ENCODE measurements at regions not wholly inside any gene's neighbourhood (a gene's known extent, or its start where the extent isn't known, plus 50 kb on each side); places are given as distances from the start of the nearest gene placed in this dataset.

DNA sequence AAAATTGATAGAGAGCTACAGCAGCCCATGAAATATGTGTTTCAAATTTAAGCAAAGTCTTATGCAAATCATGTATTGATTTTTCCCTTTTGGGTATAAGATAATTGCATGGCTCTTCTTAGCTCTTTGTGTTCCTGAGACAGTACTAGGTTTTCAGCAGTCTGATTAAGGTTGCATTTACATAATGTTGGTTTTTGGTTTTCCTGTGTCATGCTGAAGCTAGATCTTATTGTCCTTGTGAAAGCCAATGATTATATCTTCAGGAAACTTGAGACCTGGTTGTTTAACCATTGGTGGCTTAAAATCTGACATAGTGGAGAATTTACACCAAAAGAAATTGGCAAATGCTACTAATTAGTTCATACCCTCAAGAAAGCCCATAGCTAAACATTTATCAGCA is 392.6 kb downstream of the ZPLD1 start:
- ChIA-PET POLR2A (no interaction called here), CTCF (no interaction called here)
- H3K36me3 ChIP-seq (ENCODE audit: control insufficient read depth, insufficient read depth, low read length): no peaks in the 10 kb centered on the region
- Mint-ChIP-seq H3K27me3 (ENCODE audit: insufficient read depth, unreplicated experiment) (no peaks in the 10 kb centered on the region), H3K27ac (ENCODE audit: unreplicated experiment) (no peak overlapping the region), H3K4me3 (ENCODE audit: unreplicated experiment) (no peak overlapping the region), H3K4me1 (ENCODE audit: low read depth, unreplicated experiment) (no peaks in the 10 kb centered on the region), H3K9me3 (ENCODE audit: unreplicated experiment) (no peaks in the 10 kb centered on the region), H3K36me3 (ENCODE audit: insufficient read depth, unreplicated experiment) (no peaks in the 10 kb centered on the region)
- intact Hi-C loops (cut with micrococcal nuclease; ENCODE audit: unreplicated experiment): no loop called here
- no peak overlapping the region for H3K4me3 ChIP-seq (ENCODE audit: low read depth, low read length)
- no peaks in the 10 kb centered on the region for H3K9me3 ChIP-seq
- H3K27me3 ChIP-seq (replicated peaks; ENCODE audit: control insufficient read depth, insufficient read depth, low read length): no peaks in the 10 kb centered on the region
- no peaks in the 10 kb centered on the region for H3K4me1 ChIP-seq
- TF ChIP-seq, protein P1, sequence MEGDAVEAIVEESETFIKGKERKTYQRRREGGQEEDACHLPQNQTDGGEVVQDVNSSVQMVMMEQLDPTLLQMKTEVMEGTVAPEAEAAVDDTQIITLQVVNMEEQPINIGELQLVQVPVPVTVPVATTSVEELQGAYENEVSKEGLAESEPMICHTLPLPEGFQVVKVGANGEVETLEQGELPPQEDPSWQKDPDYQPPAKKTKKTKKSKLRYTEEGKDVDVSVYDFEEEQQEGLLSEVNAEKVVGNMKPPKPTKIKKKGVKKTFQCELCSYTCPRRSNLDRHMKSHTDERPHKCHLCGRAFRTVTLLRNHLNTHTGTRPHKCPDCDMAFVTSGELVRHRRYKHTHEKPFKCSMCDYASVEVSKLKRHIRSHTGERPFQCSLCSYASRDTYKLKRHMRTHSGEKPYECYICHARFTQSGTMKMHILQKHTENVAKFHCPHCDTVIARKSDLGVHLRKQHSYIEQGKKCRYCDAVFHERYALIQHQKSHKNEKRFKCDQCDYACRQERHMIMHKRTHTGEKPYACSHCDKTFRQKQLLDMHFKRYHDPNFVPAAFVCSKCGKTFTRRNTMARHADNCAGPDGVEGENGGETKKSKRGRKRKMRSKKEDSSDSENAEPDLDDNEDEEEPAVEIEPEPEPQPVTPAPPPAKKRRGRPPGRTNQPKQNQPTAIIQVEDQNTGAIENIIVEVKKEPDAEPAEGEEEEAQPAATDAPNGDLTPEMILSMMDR (IDR thresholded peaks at IDR 0.05; ENCODE audit: insufficient read depth in 1 of 2, low read depth in 1 of 2, low read length in 1 of 2, severe bottlenecking in 1 of 2, unreplicated experiment in 1 of 2): no peak
- DNase-seq: no peak
- BruUV-seq (replicated peaks): no TSS peak

DNA sequence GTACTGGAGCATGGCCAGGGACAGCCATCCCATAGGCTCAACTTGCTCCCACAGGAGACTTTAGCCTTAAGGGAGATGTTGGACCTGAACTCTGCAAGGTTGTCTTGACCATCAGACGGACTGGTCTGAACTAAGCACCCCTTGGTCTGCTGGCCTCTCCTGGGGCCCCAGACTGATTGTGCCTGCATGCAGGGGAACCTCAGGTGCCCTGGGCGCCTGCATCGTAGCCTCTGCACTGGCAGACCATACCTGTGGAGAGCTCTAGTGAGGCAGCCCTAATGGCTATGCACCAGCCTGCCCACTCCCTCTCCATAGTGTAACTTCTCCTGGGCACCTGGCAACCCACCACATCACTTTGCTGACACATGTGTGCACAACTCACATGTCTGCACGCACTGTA is 395.6 kb downstream of the ZPLD1 start:
- H3K36me3 Mint-ChIP-seq (ENCODE audit: insufficient read depth, unreplicated experiment): no peaks in the 10 kb centered on the region
- H3K4me1 Mint-ChIP-seq (ENCODE audit: low read depth, unreplicated experiment): no peaks in the 10 kb centered on the region
- no peak overlapping the region for H3K27ac Mint-ChIP-seq (ENCODE audit: unreplicated experiment)
- H3K9me3 Mint-ChIP-seq (ENCODE audit: unreplicated experiment): no peaks in the 10 kb centered on the region
- H3K27me3 ChIP-seq (replicated peaks; ENCODE audit: control insufficient read depth, insufficient read depth, low read length): no peaks in the 10 kb centered on the region
- intact Hi-C loops (cut with micrococcal nuclease; ENCODE audit: unreplicated experiment): no loop called here
- H3K27me3 Mint-ChIP-seq (ENCODE audit: insufficient read depth, unreplicated experiment): no peaks in the 10 kb centered on the region
- ChIA-PET CTCF (no interaction called here), POLR2A (no interaction called here)
- no peaks in the 10 kb centered on the region for H3K9me3 ChIP-seq
- DNase-seq: no peak
- TF ChIP-seq, protein P1 (IDR thresholded peaks at IDR 0.05; ENCODE audit: insufficient read depth in 1 of 2, low read depth in 1 of 2, low read length in 1 of 2, severe bottlenecking in 1 of 2, unreplicated experiment in 1 of 2): no peak
- BruUV-seq (replicated peaks): no TSS peak
- H3K4me3 ChIP-seq (ENCODE audit: low read depth, low read length): no peak overlapping the region
- no peak overlapping the region for H3K4me3 Mint-ChIP-seq (ENCODE audit: unreplicated experiment)
- H3K36me3 ChIP-seq (ENCODE audit: control insufficient read depth, insufficient read depth, low read length): no peaks in the 10 kb centered on the region
- no peaks in the 10 kb centered on the region for H3K4me1 ChIP-seq

DNA sequence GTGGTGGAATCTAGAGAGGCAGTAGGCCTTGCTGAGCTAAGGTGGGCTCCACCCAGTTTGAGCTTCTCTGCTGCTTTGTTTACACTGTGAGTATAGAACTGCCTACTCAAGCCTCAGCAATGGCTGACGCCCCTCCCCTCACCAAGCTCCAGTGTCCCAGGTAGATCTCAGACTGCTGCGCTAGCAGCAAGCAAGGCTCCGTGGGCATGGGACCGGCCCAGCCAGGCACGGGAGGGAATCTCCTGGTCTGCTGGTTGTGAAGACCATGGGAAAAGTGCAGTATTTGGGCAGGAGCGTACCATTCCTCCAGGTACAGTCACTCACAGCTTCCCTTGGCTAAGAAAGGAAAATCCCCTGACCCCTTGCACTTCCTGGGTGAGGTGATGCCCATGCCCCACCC is 407.1 kb downstream of the ZPLD1 start:
- Histone ChIP-seq H3K9me3 (no peaks in the 10 kb centered on the region; the same call in 1 of the 2 replicates), H3K36me3 (ENCODE audit: control insufficient read depth, insufficient read depth, low read length) (no peaks in the 10 kb centered on the region), H3K27me3 (replicated peaks; ENCODE audit: control insufficient read depth, insufficient read depth, low read length) (no peaks in the 10 kb centered on the region), H3K4me1 (no peaks in the 10 kb centered on the region), H3K4me3 (ENCODE audit: low read depth, low read length) (no peak overlapping the region)
- CTCF ChIA-PET: no interaction called here
- no peak for DNase-seq
- TF ChIP-seq, protein P1 (IDR thresholded peaks at IDR 0.05; ENCODE audit: insufficient read depth in 1 of 2, low read depth in 1 of 2, low read length in 1 of 2, severe bottlenecking in 1 of 2, unreplicated experiment in 1 of 2): no peak
- H3K36me3 Mint-ChIP-seq (ENCODE audit: insufficient read depth, unreplicated experiment): no peaks in the 10 kb centered on the region
- intact Hi-C loops (cut with micrococcal nuclease; ENCODE audit: unreplicated experiment): no loop called here
- H3K9me3 Mint-ChIP-seq (ENCODE audit: unreplicated experiment): peaks cover 31% of the 10 kb centered on the region
- no peak overlapping the region for H3K4me3 Mint-ChIP-seq (ENCODE audit: unreplicated experiment)
- POLR2A ChIA-PET: no interaction called here
- no peaks in the 10 kb centered on the region for H3K4me1 Mint-ChIP-seq (ENCODE audit: low read depth, unreplicated experiment)
- no peaks in the 10 kb centered on the region for H3K27me3 Mint-ChIP-seq (ENCODE audit: insufficient read depth, unreplicated experiment)
- H3K27ac Mint-ChIP-seq (ENCODE audit: unreplicated experiment): no peak overlapping the region
- no TSS peak for BruUV-seq (replicated peaks)

All from Caco-2 (cell line).